GM12873 (cell line): ENCODE measurements at regions not wholly inside any gene's neighbourhood (a gene's known extent, or its start where the extent isn't known, plus 50 kb on each side); places are given as distances from the start of the nearest gene placed in this dataset.

Experiments used
- CTCF ChIP-seq: IDR thresholded peaks from 2 replicates; pipeline ENCODE4 v1.5.1; 2012; ENCODE audit warnings: low read depth, mild to moderate bottlenecking, moderate library complexity, low read length, control low read depth; ENCODE audit not compliant: insufficient read depth; ENCODE audit errors: missing control alignments

GRCh38 chr10:128512767-128513166 lies 386.5 kb upstream of the MKI67 start:
- no peak for TF ChIP-seq CTCF

DNA sequence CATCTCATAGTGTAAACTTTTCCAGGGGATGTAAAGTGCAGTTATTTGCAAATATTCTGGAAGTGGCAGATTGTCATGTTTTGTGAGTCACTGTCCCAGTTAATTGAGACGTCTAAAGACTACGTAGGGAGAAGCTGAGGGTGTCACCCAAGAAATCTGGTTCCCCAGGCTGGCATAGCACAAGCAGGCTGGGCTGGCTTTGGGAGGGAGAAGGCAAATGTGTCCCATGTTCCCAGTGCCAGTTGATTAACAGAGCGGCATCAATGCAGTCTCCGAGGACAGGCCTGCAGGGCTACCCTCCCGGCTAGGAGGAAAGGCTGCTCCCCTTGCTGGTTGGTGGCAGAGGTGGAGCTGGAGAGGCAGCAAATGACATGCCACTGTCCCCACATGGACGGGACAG lies 388.3 kb upstream of the MKI67 start:
- TF ChIP-seq CTCF, result no peak

DNA sequence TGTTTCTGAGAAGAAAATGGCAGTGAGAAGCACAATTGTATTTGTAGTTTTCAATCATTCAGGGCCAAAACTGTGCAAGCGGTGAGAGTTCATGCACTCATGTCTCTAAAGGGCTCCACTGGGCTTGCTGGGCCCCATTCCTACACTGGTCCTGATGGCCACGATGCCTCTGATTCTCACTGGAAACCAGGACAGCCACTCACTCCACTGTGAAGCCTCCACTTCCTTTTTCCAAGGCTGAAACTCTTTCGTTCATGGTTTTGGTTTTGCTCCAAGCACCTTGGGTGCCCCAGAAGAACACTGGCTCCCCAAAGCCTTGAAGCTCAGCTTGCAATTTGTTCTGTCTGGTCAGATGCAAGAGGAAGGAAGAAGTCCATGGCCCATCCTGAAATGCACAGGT lies 390.0 kb upstream of the MKI67 start:
- TF ChIP-seq CTCF, result no peak

- TF ChIP-seq CTCF, result no peak
Measured at GRCh38 chr10:128517167-128517566, 390.9 kb upstream of the MKI67 start.

DNA sequence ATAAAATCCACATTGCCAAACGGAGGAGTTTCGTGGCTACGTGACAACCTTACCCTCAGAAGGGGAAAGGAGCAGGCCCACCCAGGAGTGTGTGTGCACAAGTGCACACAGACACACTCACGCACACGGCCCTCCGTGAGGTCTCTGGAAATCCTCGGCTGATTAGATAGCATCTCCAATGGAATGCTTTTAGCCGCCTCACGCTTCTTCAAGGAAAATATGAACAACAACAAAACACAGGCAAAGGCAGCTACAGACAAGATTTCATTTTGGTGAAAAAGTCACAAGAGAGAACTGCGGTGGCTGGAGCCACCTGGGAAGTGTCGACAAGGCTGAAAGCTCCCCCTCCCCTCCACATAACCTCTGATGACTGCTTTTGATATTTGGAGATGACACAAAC lies 391.8 kb upstream of the MKI67 start:
- no peak for TF ChIP-seq CTCF

GRCh38 chr10:128519581-128519980 lies 393.4 kb upstream of the MKI67 start:
- TF ChIP-seq CTCF, result no peak

GRCh38 chr10:128520211-128520815 lies 394.1 kb upstream of the MKI67 start:
- TF ChIP-seq CTCF, result no peak
